GM18508 (cell line): ENCODE measurements at regions not wholly inside any gene's neighbourhood (a gene's known extent, or its start where the extent isn't known, plus 50 kb on each side); places are given as distances from the start of the nearest gene placed in this dataset.
"Not testable (repeated sequence)": the region's sequence is repeated elsewhere in the genome, so short reads cannot be mapped to it uniquely, and the experiment has no call there.

Experiments
- ATAC-seq: cut with Tn5 transposase; IDR thresholded peaks from one replicate; pipeline ENCODE4 v1.9.1; 2021; ENCODE audit warnings: moderate number of reproducible peaks; ENCODE audit not compliant: insufficient read depth, unreplicated experiment

- no peak for ATAC-seq
Observed at GRCh38 chr5:154702477-154702876, 52.7 kb upstream of the LARP1 start.

GRCh38 chr5:154701725-154702124, 53.5 kb upstream of the LARP1 start:
- ATAC-seq: not testable (repeated sequence)

- ATAC-seq: no peak
Observed at GRCh38 chr5:154701181-154701580, 54.0 kb upstream of the LARP1 start.

- ATAC-seq: not testable (repeated sequence)
Observed at GRCh38 chr5:154700289-154700928, 54.8 kb upstream of the LARP1 start.

GRCh38 chr5:154698763-154699162, 56.4 kb upstream of the LARP1 start:
- no peak for ATAC-seq

GRCh38 chr5:154697371-154697770, 57.8 kb upstream of the LARP1 start:
- ATAC-seq: no peak

- no peak for ATAC-seq
Observed at GRCh38 chr5:154696891-154697290, 58.3 kb upstream of the LARP1 start.

- ATAC-seq: no peak
Observed at GRCh38 chr5:154694159-154694558, 61.0 kb upstream of the LARP1 start.

GRCh38 chr5:154690488-154690887, 64.7 kb upstream of the LARP1 start:
- ATAC-seq: no peak

GRCh38 chr5:154686490-154686889, 68.7 kb upstream of the LARP1 start:
- no peak for ATAC-seq

GRCh38 chr5:154683101-154683880, 71.9 kb upstream of the LARP1 start:
- ATAC-seq: peak; percentile 51

- no peak for ATAC-seq
Observed at GRCh38 chr5:154679501-154679900, 75.7 kb upstream of the LARP1 start.

- ATAC-seq: no peak
Observed at GRCh38 chr5:154677921-154678320, 77.3 kb upstream of the LARP1 start.

- ATAC-seq: no peak
Observed at GRCh38 chr5:154676508-154676907, 78.7 kb upstream of the LARP1 start.

GRCh38 chr5:154674029-154674428, 81.1 kb upstream of the LARP1 start:
- no peak for ATAC-seq

GRCh38 chr5:154673506-154673905, 81.7 kb upstream of the LARP1 start:
- ATAC-seq: no peak

- ATAC-seq: not testable (repeated sequence)
Observed at GRCh38 chr5:154669913-154670312, 85.3 kb upstream of the LARP1 start.

- ATAC-seq: no peak
Observed at GRCh38 chr5:154669402-154669801, 85.8 kb upstream of the LARP1 start.

GRCh38 chr5:154664869-154665268, 90.3 kb upstream of the LARP1 start:
- ATAC-seq: no peak

GRCh38 chr5:154663424-154663823, 91.8 kb upstream of the LARP1 start:
- no peak for ATAC-seq

GRCh38 chr5:154654486-154655371, 100.4 kb upstream of the LARP1 start:
- no peak for ATAC-seq
